Left lung (tissue), 4 donors: ENCODE measurements at regions not wholly inside any gene's neighbourhood (a gene's known extent, or its start where the extent isn't known, plus 50 kb on each side); places are given as distances from the start of the nearest gene placed in this dataset.

Experiments used
- ATAC-seq: fragments of 200-7000 bp; cut with Tn5 transposase; one replicate; pipeline ENCODE4 v1.9.1; 2020; ENCODE audit warnings: moderate library complexity
- DNase-seq, 4 donors: peaks; one replicate each; pipeline ENCODE4 v3.0.0-alpha.2; 2013 to 2020
- H3K27ac ChIP-seq, 2 donors: fragments of 200-600 bp; sonication (generic) in 1 of 2; one replicate each; pipeline versions ENCODE4 v1.5.0 to v1.8.0; 2020 to 2021
- H3K27me3 ChIP-seq, 2 donors: fragments of 200-600 bp; sonication (generic) in 1 of 2; one replicate each; pipeline versions ENCODE4 v1.5.0 to v1.8.0; 2020 to 2021
- H3K36me3 ChIP-seq, 2 donors: fragments of 200-600 bp; sonication (generic) in 1 of 2; one replicate each; pipeline versions ENCODE4 v1.5.0 to v1.8.0; 2020 to 2021
- H3K4me1 ChIP-seq, 2 donors: fragments of 200-600 bp; one replicate each; pipeline ENCODE4 v1.8.0; 2021
- H3K4me3 ChIP-seq, 2 donors: fragments of 200-600 bp; sonication (generic) in 1 of 2; one replicate each; pipeline versions ENCODE4 v1.5.0 to v1.8.0; 2020 to 2021; ENCODE audit warnings: mild to moderate bottlenecking in 1 of 2
- H3K9me3 ChIP-seq, 2 donors: fragments of 200-600 bp; sonication (generic) in 1 of 2; one replicate each; pipeline versions ENCODE4 v1.5.0 to v1.8.0; 2020 to 2021
- CTCF ChIP-seq, 2 donors: fragments of 200-600 bp; sonication (generic) in 1 of 2; IDR thresholded peaks; one replicate each; pipeline versions ENCODE4 v1.5.0 to v1.8.0; 2021; ENCODE audit warnings: antibody characterized with exemption in 2 of 2
- intact Hi-C, 2 donors: fragments of 100-400 bp; cut with DNase I; formaldehyde crosslinking; loops; one replicate each; pipeline versions ENCODE4 v1.11.2 to v1.14.2; 2022
- donor health status: DM: no; HTN: yes; CAD: no.
- donor health status: DM: no; HTN: no; CAD: no.

GRCh38 chr3:162678941-162679340 is 1182.3 kb downstream of the OTOL1 start:
- Histone ChIP-seq H3K9me3 (no peaks in the 10 kb centered on the region), H3K27me3 (no peaks in the 10 kb centered on the region), H3K36me3 (no peaks in the 10 kb centered on the region), H3K4me1 (no peaks in the 10 kb centered on the region), H3K27ac (no peak overlapping the region), H3K4me3 (no peak overlapping the region)
- intact Hi-C loops = no loop called here
- ATAC-seq (no peak), DNase-seq (peak in 1 of 4 donors; percentile 12)
- TF ChIP-seq CTCF (IDR thresholded peaks at IDR 0.05) = no peak

- DNase-seq (no peak), ATAC-seq (no peak)
- intact Hi-C loops = no loop called here
- H3K27ac ChIP-seq = no peak overlapping the region
- no peaks in the 10 kb centered on the region for H3K27me3 ChIP-seq
- no peak for TF ChIP-seq CTCF (IDR thresholded peaks at IDR 0.05)
- H3K4me3 ChIP-seq = no peak overlapping the region
- H3K4me1 ChIP-seq = no peaks in the 10 kb centered on the region
- H3K9me3 ChIP-seq = no peaks in the 10 kb centered on the region
- no peaks in the 10 kb centered on the region for H3K36me3 ChIP-seq
Observed at GRCh38 chr3:162684260-162684659, 1187.7 kb downstream of the OTOL1 start.

GRCh38 chr3:162699291-162699690 is 1202.7 kb downstream of the OTOL1 start:
- Histone ChIP-seq H3K4me1 (no peaks in the 10 kb centered on the region), H3K4me3 (no peak overlapping the region), H3K27ac (no peak overlapping the region), H3K9me3 (peaks cover 0 to 3% of the 10 kb centered on the region in 2 donors), H3K27me3 (no peaks in the 10 kb centered on the region), H3K36me3 (no peaks in the 10 kb centered on the region)
- intact Hi-C loops = no loop called here
- ATAC-seq (no peak), DNase-seq (peak in 1 of 4 donors; percentile 51)
- TF ChIP-seq CTCF (IDR thresholded peaks at IDR 0.05) = no peak

- Histone ChIP-seq H3K4me3 (no peak overlapping the region), H3K27ac (no peak overlapping the region), H3K36me3 (no peaks in the 10 kb centered on the region), H3K4me1 (no peaks in the 10 kb centered on the region), H3K9me3 (peaks cover 0 to 3% of the 10 kb centered on the region in 2 donors), H3K27me3 (no peaks in the 10 kb centered on the region)
- TF ChIP-seq CTCF (IDR thresholded peaks at IDR 0.05) = no peak
- ATAC-seq (no peak), DNase-seq (peak in 1 of 4 donors; percentile 28)
- intact Hi-C loops = no loop called here
Observed at GRCh38 chr3:162701211-162701610, 1204.6 kb downstream of the OTOL1 start.

- no peaks in the 10 kb centered on the region for H3K27me3 ChIP-seq
- no peaks in the 10 kb centered on the region for H3K36me3 ChIP-seq
- no peak overlapping the region for H3K4me3 ChIP-seq
- ATAC-seq (no peak), DNase-seq (peak in 1 of 4 donors; percentile 63)
- no peak for TF ChIP-seq CTCF (IDR thresholded peaks at IDR 0.05)
- H3K27ac ChIP-seq = no peak overlapping the region
- peaks cover 0 to 3% of the 10 kb centered on the region in 2 donors for H3K9me3 ChIP-seq
- no peaks in the 10 kb centered on the region for H3K4me1 ChIP-seq
- intact Hi-C loops = no loop called here
Observed at GRCh38 chr3:162702768-162703385, 1206.3 kb downstream of the OTOL1 start.
